Gastroesophageal sphincter (tissue), 3 donors: ENCODE measurements at regions not wholly inside any gene's neighbourhood (a gene's known extent, or its start where the extent isn't known, plus 50 kb on each side); places are given as distances from the start of the nearest gene placed in this dataset.

Experiments used
- CTCF ChIP-seq, 4 experiments: fragments of 200-600 bp in 2 of 4; fragments of 450-650 bp in 2 of 4; sonication (generic) in 1 of 4; IDR thresholded peaks; one replicate each; pipeline ENCODE4 v1.5.1; 2017 to 2019; ENCODE audit warnings: antibody characterized with exemption in 4 of 4, mild to moderate bottlenecking in 2 of 4, moderate library complexity in 2 of 4
- POLR2A ChIP-seq, 2 donors: fragments of 450-650 bp; IDR thresholded peaks; one replicate each; pipeline ENCODE4 v1.6.1; 2017; ENCODE audit warnings: antibody characterized with exemption in 2 of 2, mild to moderate bottlenecking in 2 of 2, moderate library complexity in 1 of 2

DNA sequence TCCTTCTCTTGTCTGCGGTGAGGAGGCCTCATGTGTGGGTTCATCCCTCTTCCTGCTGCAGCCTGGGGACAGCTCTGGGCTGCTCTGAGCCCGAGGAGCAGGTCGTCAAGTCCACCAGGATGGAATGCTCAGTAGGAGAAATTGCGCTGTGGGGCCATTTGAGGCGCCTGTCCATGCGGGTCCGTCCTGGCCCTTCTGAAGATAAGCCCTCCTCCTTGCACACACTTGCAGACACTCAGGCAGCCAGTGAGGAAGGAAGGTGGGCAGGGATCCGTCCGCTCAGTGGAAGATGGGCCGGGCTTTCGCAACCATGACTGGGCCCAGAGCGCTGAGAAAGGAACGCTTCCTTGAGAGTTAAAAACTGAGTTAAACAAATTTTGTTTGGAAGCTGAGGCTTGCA is 356.8 kb downstream of the GLRX3 start:
- no peak for TF ChIP-seq CTCF (IDR thresholded peaks at IDR 0.05)
- no peak for TF ChIP-seq POLR2A (IDR thresholded peaks at IDR 0.05)
